ENCODE measurements at regions not wholly inside any gene's neighbourhood (a gene's known extent, or its start where the extent isn't known, plus 50 kb on each side); places are given as distances from the start of the nearest gene placed in this dataset.

GRCh38 chr4:116882503-116882902 lies 202.9 kb downstream of the TRAM1L1 start:
- ATAC-seq (no peak), DNase-seq (ENCODE audit: low spot score in 2 of 2) (no peak)
- Mint-ChIP-seq H3K36me3 (no peaks in the 10 kb centered on the region), H3K9me3 (peaks cover 0 to 11% of the 10 kb centered on the region in 2 donors), H3K27ac (no peak overlapping the region)

- Mint-ChIP-seq H3K9me3 (peaks cover 0 to 11% of the 10 kb centered on the region in 2 donors), H3K36me3 (no peaks in the 10 kb centered on the region), H3K27ac (no peak overlapping the region)
- no peak for DNase-seq (ENCODE audit: low spot score in 2 of 2)
- ATAC-seq = no peak
These were observed 204.3 kb downstream of the TRAM1L1 start for GRCh38 chr4:116881077-116881476.

- no peak overlapping the region for H3K27ac Mint-ChIP-seq
- ATAC-seq (no peak), DNase-seq (ENCODE audit: low spot score in 2 of 2) (no peak)
- H3K9me3 Mint-ChIP-seq = peaks cover 0 to 11% of the 10 kb centered on the region in 2 donors
- H3K36me3 Mint-ChIP-seq = no peaks in the 10 kb centered on the region
These were observed 204.8 kb downstream of the TRAM1L1 start for GRCh38 chr4:116880625-116881024.

DNA sequence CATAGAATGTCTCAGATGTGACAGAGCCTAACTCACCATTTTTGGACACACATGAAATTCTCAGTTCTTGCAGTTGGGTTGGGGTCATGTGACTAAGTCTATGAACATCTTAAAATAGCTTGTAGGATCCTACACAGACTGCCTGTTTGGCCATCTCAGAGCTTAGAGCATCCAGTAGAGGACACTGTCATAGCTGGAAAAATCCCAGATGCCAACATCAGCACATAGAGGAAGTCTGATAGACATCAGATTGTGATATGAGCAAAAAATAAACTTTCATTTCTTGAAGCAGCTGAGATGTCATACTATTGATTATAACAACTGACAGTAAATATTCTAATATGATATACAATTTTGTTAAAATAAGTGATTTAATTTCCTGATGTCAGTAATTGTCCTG lies 207.1 kb downstream of the TRAM1L1 start:
- DNase-seq (ENCODE audit: low spot score in 2 of 2) (no peak), ATAC-seq (no peak)
- Mint-ChIP-seq H3K27ac (no peak overlapping the region), H3K9me3 (peaks cover 0 to 7% of the 10 kb centered on the region in 2 donors), H3K36me3 (no peaks in the 10 kb centered on the region)

DNA sequence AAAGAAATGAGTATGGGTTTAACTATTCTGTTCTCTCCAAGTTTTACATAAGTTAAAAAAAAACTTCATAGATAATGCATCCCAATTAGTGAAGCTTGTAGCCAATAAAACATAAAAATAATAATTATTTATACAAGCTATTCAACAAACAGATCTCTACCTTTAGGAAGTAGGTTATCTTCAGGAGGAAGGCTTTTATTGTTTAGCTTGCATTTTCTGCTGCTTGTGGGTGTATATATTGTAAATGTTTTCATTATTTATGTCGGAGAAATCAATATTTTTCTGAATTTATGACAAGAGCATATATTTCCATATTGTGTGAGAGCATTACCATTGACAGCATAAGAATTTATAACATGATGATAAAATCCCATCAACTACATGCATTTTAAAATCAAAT lies 208.3 kb downstream of the TRAM1L1 start:
- H3K36me3 Mint-ChIP-seq = no peaks in the 10 kb centered on the region
- H3K27ac Mint-ChIP-seq = no peak overlapping the region
- ATAC-seq = no peak
- DNase-seq (ENCODE audit: low spot score in 2 of 2) = no peak
- peaks cover 0 to 5% of the 10 kb centered on the region in 2 donors for H3K9me3 Mint-ChIP-seq

GRCh38 chr4:116872941-116873340 lies 212.4 kb downstream of the TRAM1L1 start:
- Mint-ChIP-seq H3K36me3 (no peaks in the 10 kb centered on the region), H3K27ac (no peak overlapping the region), H3K9me3 (no peaks in the 10 kb centered on the region)
- DNase-seq (ENCODE audit: low spot score in 2 of 2) (no peak), ATAC-seq (no peak)

DNA sequence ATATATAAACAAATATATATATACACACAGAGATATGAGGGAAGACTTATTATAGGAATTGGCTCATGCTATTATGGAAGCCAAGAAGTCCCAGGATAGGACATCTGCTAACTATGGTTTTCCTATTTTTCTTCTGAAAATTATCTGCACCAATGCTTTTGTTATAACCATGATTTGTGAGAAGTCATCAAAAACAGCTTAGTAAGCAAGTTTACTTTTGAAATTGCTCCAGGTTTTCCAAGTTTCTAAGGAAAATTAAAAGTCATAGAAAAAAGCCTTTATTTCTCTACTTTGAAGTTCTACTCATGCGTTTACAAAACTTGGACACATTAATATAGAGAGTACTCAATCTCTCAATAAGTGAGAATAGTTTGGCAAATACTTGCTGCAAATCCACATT lies 213.1 kb downstream of the TRAM1L1 start:
- no peak overlapping the region for H3K27ac Mint-ChIP-seq
- H3K9me3 Mint-ChIP-seq = no peaks in the 10 kb centered on the region
- ATAC-seq (no peak), DNase-seq (ENCODE audit: low spot score in 2 of 2) (no peak)
- no peaks in the 10 kb centered on the region for H3K36me3 Mint-ChIP-seq

GRCh38 chr4:116870686-116871085 lies 214.7 kb downstream of the TRAM1L1 start:
- H3K36me3 Mint-ChIP-seq = no peaks in the 10 kb centered on the region
- ATAC-seq (no peak), DNase-seq (ENCODE audit: low spot score in 2 of 2) (no peak)
- no peaks in the 10 kb centered on the region for H3K9me3 Mint-ChIP-seq
- no peak overlapping the region for H3K27ac Mint-ChIP-seq

GRCh38 chr4:116866106-116866505 lies 219.3 kb downstream of the TRAM1L1 start:
- DNase-seq (ENCODE audit: low spot score in 2 of 2) (no peak), ATAC-seq (no peak)
- Mint-ChIP-seq H3K27ac (no peak overlapping the region), H3K9me3 (no peaks in the 10 kb centered on the region), H3K36me3 (no peaks in the 10 kb centered on the region)

DNA sequence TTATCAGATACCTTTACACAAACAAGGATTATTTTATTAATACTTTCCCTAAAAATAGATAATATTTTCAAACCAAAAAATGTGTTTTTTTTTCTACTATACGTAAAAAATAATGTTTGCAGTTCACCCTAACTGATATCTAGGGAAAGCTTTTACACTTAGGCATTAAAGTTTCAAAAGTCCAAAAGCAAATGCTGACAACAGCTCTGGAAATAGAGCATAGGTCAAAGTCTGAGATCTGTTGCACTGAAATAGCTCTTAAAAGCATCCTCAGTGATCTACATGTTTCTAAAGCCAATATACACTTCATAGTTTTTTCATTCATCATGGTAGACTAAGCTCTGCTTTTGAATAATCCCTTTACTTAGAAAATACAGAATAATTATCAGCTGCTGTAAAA lies 222.8 kb downstream of the TRAM1L1 start:
- ATAC-seq (no peak), DNase-seq (ENCODE audit: low spot score in 2 of 2) (no peak)
- H3K36me3 Mint-ChIP-seq = no peaks in the 10 kb centered on the region
- H3K27ac Mint-ChIP-seq = no peak overlapping the region
- H3K9me3 Mint-ChIP-seq = no peaks in the 10 kb centered on the region

- H3K9me3 Mint-ChIP-seq = no peaks in the 10 kb centered on the region
- H3K27ac Mint-ChIP-seq = no peak overlapping the region
- no peaks in the 10 kb centered on the region for H3K36me3 Mint-ChIP-seq
- DNase-seq (ENCODE audit: low spot score in 2 of 2) = no peak
- ATAC-seq = no peak
These were observed 224.5 kb downstream of the TRAM1L1 start for GRCh38 chr4:116860891-116861290.

GRCh38 chr4:116849620-116850019 lies 235.8 kb downstream of the TRAM1L1 start:
- Mint-ChIP-seq H3K27ac (no peak overlapping the region), H3K9me3 (peaks cover 15 to 23% of the 10 kb centered on the region in 2 donors), H3K36me3 (no peaks in the 10 kb centered on the region)
- DNase-seq (ENCODE audit: low spot score in 2 of 2) (no peak), ATAC-seq (no peak)

DNA sequence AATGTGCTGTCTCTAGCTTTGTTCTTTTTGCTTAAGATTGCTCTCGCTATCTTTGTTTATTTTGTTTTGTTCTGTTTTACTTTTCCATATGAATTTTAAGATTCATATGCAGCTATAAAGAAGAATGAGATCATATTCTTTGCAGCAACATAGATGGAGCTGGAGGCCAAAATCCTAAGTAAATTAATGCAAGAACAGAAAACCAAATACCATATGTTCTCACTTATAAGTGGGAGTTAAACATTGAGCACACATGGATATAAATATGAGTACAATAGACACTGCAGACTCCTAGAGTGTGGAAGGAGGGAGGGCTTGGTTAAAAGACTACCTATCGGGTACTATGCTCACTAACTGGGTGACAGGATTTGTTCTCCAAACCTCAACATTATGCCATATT lies 237.8 kb downstream of the TRAM1L1 start:
- Mint-ChIP-seq H3K27ac (no peak overlapping the region), H3K9me3 (peaks cover 24 to 28% of the 10 kb centered on the region in 2 donors), H3K36me3 (no peaks in the 10 kb centered on the region)
- ATAC-seq = no peak
- no peak for DNase-seq (ENCODE audit: low spot score in 2 of 2)

DNA sequence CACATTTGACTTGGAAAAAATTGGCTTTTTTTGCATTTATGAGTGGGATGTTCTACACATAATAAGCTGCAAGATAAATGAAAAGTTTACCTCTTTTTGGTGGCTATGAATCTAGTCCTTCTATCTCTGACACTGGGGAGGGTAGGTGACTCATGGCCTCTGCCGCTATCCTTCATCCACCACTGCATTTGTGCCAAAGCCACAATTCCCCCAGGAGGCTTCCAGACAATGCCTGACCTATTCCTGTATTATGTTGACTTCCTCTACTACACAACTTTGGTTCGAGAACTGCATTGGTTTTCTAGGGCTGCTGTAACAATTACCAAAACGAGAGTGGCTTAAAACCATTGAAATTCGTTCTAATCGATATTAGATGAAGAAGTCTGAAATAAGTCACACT lies 245.6 kb downstream of the TRAM1L1 start:
- no peak overlapping the region for H3K27ac Mint-ChIP-seq
- peaks cover 14 to 16% of the 10 kb centered on the region in 2 donors for H3K9me3 Mint-ChIP-seq
- DNase-seq (ENCODE audit: low spot score in 2 of 2) (no peak), ATAC-seq (no peak)
- no peaks in the 10 kb centered on the region for H3K36me3 Mint-ChIP-seq

DNA sequence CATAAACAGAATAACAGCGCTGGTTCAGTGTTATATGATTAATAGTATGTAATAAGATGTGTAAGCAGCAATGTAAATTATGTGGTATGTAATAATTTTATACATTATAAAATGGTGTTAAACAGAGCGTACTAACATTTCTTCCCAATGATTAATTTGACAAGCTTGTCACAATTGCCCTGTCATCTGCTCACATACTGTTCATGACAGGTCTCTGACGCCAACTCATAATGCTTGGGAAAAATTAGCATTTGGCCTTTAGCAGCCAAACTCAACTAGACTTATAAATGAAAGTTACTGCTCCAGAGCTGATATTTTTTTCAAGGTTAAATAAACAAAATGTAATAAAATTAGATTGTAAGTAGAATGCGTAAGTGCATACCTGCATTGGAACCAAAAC lies 246.8 kb downstream of the TRAM1L1 start:
- ATAC-seq = no peak
- no peaks in the 10 kb centered on the region for H3K36me3 Mint-ChIP-seq
- H3K9me3 Mint-ChIP-seq = peaks cover 20 to 22% of the 10 kb centered on the region in 2 donors
- DNase-seq (ENCODE audit: low spot score in 2 of 2) = no peak
- no peak overlapping the region for H3K27ac Mint-ChIP-seq

GRCh38 chr4:116829187-116829586 lies 256.2 kb downstream of the TRAM1L1 start:
- H3K36me3 Mint-ChIP-seq = no peaks in the 10 kb centered on the region

DNA sequence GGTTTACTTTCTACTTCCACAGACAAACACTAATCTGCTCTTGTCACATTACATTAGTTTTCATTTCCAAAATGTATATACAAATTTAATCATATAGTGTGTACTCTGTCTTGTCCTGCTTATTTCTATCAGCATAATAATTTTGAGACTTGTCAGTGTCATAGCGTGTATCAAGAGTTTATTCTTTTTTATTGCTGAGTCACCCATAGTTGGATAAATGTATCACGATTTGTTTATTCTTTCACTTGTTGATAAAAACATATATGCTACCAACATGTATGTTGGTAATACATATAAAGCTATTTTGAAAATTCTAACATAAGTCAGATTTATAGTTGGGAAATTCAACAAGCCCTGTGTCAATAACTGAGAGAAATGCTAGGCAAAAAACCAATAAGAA lies 261.2 kb downstream of the TRAM1L1 start:
- Mint-ChIP-seq H3K9me3 (peaks cover 6 to 11% of the 10 kb centered on the region in 2 donors), H3K27ac (no peak overlapping the region), H3K36me3 (no peaks in the 10 kb centered on the region)
- DNase-seq (ENCODE audit: low spot score in 2 of 2) (no peak), ATAC-seq (no peak)

More at GRCh38 chr4:116829187-116829586, 256.2 kb downstream of the TRAM1L1 start:
- no peak for DNase-seq (ENCODE audit: low spot score in 2 of 2)
- peaks cover 13 to 23% of the 10 kb centered on the region in 2 donors for H3K9me3 Mint-ChIP-seq
- H3K27ac Mint-ChIP-seq = no peak overlapping the region
- ATAC-seq = no peak

GRCh38 chr4:116811730-116812129 lies 273.6 kb downstream of the TRAM1L1 start:
- ATAC-seq = no peak
- H3K27ac Mint-ChIP-seq = no peak overlapping the region
- peaks cover 11 to 13% of the 10 kb centered on the region in 2 donors for H3K9me3 Mint-ChIP-seq
- no peaks in the 10 kb centered on the region for H3K36me3 Mint-ChIP-seq
- DNase-seq (ENCODE audit: low spot score in 2 of 2) = no peak

- no peak for DNase-seq (ENCODE audit: low spot score in 2 of 2)
- ATAC-seq = no peak
- H3K27ac Mint-ChIP-seq = no peak overlapping the region
- no peaks in the 10 kb centered on the region for H3K36me3 Mint-ChIP-seq
- H3K9me3 Mint-ChIP-seq = peaks cover 5% of the 10 kb centered on the region in 2 donors
These were observed 289.4 kb downstream of the TRAM1L1 start for GRCh38 chr4:116796022-116796421.

All from activated naive CD4-positive, alpha-beta T cell treated with anti-CD3 and anti-CD28 coated beads, Interleukin-2, amount 50 U/mL, for 72 hours (primary cell).